Right kidney (tissue), 1 donor: ENCODE measurements at regions not wholly inside any gene's neighbourhood (a gene's known extent, or its start where the extent isn't known, plus 50 kb on each side); places are given as distances from the start of the nearest gene placed in this dataset.

Experiments used
- DNase-seq: peaks from one replicate; pipeline ENCODE4 v3.0.0-alpha.2; 2016

- DNase-seq = no peak
These were observed 230.2 kb downstream of the IRX1 start for GRCh38 chr5:3825531-3826451.

- DNase-seq = no peak
These were observed 232.0 kb downstream of the IRX1 start for GRCh38 chr5:3827624-3828023.

DNA sequence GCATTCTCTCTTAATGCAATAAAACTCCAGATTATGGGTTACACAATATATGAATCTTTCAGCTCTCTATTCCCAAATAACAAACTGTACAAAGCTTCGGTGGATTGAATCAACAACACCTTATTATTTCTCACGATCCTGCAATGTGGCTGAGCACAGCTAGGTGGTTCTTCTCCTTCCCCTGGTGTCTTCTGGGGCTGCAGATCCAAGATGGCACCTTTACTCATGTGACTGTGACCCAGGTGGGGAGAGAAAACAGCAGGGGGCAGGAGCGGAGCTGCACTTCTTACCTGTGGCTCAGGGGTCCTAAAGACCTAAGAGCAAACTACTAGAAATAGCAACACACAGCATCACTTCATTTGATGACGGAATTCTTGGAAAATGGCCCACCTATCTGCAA lies 233.1 kb downstream of the IRX1 start:
- DNase-seq = no peak

DNA sequence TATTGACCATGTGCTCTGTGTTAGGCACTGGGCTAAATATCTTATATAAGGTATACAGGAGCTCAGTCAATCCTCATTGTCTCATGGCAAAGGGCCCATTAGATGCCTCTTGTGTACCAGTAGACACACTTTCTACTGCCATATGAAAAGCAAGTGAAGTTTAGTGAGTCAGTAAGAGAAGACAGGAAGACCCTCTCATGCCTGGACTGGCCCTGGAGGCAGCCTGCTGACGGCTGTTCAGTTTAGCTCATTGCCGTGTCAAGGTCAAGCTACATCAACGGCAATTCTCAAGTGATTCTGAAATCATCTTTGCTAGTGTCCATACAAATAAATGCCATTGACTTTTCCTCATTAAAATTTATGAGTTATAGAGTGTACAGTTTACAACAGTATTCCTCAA lies 237.9 kb downstream of the IRX1 start:
- DNase-seq = no peak

- DNase-seq = peak; percentile 27
These were observed 240.2 kb downstream of the IRX1 start for GRCh38 chr5:3835811-3836210.

- no peak for DNase-seq
These were observed 240.9 kb downstream of the IRX1 start for GRCh38 chr5:3836528-3836927.

- DNase-seq = peak; percentile 31
These were observed 241.9 kb downstream of the IRX1 start for GRCh38 chr5:3837506-3837905.

- DNase-seq = no peak
These were observed 243.5 kb downstream of the IRX1 start for GRCh38 chr5:3839151-3839550.

- DNase-seq = no peak
These were observed 247.0 kb downstream of the IRX1 start for GRCh38 chr5:3842591-3842990.

DNA sequence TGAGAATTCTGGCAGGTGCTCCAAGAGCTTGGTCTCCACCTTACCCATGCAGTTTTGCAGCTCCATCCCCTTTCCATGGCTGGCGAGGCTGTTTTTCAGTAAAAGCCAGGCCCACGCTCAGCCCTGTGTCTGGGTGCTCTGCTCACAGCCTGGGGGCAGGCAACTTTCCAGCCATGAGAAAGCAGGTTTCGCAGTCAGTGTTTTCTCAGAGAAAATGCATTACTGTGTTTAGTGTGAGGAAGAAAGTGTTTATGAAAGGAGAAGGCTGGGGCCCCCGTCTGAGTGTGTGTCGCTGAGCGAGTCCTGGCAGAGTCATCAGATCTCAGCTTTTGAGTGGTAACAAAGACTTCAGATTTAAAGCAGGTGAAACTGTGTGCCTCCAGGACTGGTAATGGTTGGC lies 248.1 kb downstream of the IRX1 start:
- no peak for DNase-seq

GRCh38 chr5:3844266-3844665 lies 248.6 kb downstream of the IRX1 start:
- DNase-seq = no peak

GRCh38 chr5:3845230-3845629 lies 249.6 kb downstream of the IRX1 start:
- no peak for DNase-seq

GRCh38 chr5:3852161-3852916 lies 256.7 kb downstream of the IRX1 start:
- peak; percentile 33 for DNase-seq

DNA sequence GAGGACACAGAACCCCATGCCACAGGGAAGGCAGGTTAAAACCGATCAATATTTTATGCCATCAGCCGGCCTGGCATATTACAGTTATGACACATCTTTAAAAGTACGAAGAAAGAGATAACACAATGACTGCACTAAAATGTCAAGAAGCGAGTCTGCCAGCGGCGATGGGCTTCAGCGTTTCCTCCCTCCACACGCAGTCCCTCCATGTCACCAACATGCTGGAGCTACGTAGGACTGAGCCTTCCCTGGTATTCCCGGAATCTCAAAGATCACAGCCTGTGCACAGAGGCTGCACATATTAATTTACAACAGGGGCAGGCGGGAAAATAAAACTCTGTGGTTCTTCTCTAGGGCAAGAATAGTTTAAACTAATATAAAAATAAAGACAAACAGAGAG lies 257.7 kb downstream of the IRX1 start:
- no peak for DNase-seq

DNA sequence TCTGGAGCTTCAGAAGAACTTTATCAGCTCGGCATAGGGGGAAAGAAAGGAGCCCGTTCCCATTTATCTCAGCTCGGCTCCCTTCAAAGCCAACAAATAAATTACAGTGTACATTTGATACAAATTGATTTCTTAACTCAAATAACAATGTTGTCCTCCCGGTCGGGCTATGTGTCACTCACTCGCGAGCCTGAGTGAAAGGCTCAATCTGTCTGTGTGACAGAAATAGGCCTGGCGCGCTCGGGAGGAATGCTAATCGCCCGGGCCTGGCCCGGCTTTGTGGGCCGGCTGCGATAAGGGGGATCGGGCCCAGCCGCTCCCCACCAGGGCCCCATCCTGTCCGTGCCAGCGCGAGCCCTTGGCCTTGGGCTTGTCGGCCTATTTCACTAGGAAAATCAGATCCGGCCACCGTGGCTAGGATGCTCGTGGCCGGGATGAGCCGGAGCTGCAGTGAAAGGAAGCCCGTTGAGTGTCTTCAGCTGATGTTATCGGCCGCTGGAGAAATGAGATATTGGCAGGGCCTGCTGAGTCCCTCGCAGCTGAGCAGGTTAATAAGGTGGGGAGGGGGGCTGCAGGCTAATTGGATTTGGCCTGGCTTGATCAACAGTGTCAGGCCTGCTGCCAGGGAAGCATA lies 258.7 kb downstream of the IRX1 start:
- no peak for DNase-seq

GRCh38 chr5:3856036-3856435 lies 260.4 kb downstream of the IRX1 start:
- DNase-seq = no peak

- no peak for DNase-seq
These were observed 262.9 kb downstream of the IRX1 start for GRCh38 chr5:3858524-3858923.

- no peak for DNase-seq
These were observed 267.3 kb downstream of the IRX1 start for GRCh38 chr5:3862906-3863305.

DNA sequence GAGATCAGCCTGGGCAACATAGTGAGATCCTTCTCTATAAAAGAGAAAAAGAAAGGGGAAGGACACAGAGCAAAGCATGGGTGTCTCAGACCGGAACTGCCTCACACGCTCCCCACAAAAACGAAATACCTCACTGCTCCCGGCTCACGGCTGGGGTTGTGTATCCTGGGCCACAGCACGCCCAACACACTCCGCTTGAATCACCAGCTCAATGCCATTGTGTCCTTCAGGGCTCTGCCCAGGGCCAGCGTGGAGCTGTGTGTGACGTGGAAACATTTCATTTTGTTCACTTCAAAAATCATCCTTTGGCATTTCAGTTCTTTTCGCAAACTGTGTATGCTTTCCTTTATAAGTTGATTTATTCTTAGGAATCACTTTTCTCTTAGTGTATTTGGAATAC lies 279.5 kb downstream of the IRX1 start:
- DNase-seq = no peak

- DNase-seq = no peak
These were observed 282.6 kb downstream of the IRX1 start for GRCh38 chr5:3878267-3878666.

GRCh38 chr5:3883040-3883439 lies 287.4 kb downstream of the IRX1 start:
- DNase-seq = no peak

DNA sequence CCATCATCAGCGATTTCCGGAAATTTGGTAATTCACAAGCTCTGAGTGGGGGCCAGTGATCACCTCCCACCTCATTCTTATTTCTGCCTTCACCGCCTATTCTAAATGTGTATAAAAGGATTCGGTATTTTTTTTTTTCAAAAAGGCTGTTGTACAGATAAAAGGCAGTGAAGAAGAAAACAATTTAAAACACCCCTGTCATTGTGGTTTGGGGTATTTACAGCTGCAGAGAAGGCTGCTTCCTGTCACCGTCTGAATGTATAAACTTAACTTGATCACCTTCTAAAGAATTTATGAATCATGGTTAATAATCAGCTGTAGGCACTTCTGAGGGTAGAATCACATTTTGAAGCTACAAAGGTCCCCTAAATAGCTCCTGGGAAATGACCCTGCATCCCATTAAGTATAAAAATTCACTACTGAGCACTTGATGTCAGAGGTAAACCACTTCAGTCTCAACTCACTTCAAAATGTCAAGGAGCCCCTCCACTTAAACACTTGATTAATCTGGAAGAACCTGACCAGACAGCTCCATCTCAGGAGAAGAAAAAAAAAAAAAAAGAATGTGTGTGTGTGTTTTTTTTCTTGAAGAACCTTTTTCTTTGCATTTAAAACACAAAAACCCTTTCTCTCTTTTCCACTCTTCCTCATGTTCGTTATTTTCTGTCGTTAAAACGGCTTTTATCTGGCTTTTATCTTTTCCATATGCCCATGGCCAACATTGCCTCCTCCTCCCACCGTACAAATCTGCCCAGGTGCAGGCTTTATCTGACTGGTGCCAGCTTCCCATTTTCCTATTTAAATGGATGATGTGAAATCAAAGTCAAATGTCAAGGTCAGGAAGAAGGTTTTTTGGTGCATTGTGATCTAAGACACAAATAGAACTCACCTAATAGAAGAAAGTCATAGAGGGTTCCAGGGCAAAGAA lies 291.2 kb downstream of the IRX1 start:
- DNase-seq = no peak
